Activated naive CD8-positive, alpha-beta T cell treated with anti-CD3 and anti-CD28 coated beads, Interleukin-2, amount 50 U/mL, for 16 hours (primary cell): ENCODE measurements at regions not wholly inside any gene's neighbourhood (a gene's known extent, or its start where the extent isn't known, plus 50 kb on each side); places are given as distances from the start of the nearest gene placed in this dataset.
"Not testable (repeated sequence)": the region's sequence is repeated elsewhere in the genome, so short reads cannot be mapped to it uniquely, and the experiment has no call there.

Experiments
- DNase-seq: peaks from one replicate; pipeline ENCODE4 v3.0.0-alpha.2; 2020; ENCODE audit warnings: low read depth, low spot score

GRCh38 chr22:48778308-48779195, 1049.1 kb downstream of the BRD1 start:
- DNase-seq: no peak

GRCh38 chr22:48772286-48772907, 1055.3 kb downstream of the BRD1 start:
- DNase-seq: no peak

- DNase-seq: no peak
Measured at GRCh38 chr22:48765595-48765994, 1062.1 kb downstream of the BRD1 start.

GRCh38 chr22:48761546-48761945, 1066.1 kb downstream of the BRD1 start:
- no peak for DNase-seq

GRCh38 chr22:48760481-48761390, 1066.9 kb downstream of the BRD1 start:
- no peak for DNase-seq

- no peak for DNase-seq
Measured at GRCh38 chr22:48758881-48759875, 1068.5 kb downstream of the BRD1 start.

- DNase-seq: no peak
Measured at GRCh38 chr22:48757985-48758561, 1069.6 kb downstream of the BRD1 start.

- DNase-seq: no peak
Measured at GRCh38 chr22:48757581-48757980, 1070.1 kb downstream of the BRD1 start.

GRCh38 chr22:48757135-48757534, 1070.5 kb downstream of the BRD1 start:
- not testable (repeated sequence) for DNase-seq

- no peak for DNase-seq
Measured at GRCh38 chr22:48756146-48757111, 1071.2 kb downstream of the BRD1 start.

- DNase-seq: no peak
Measured at GRCh38 chr22:48755059-48755949, 1072.4 kb downstream of the BRD1 start.

- DNase-seq: no peak
Measured at GRCh38 chr22:48754611-48755058, 1073.0 kb downstream of the BRD1 start.

GRCh38 chr22:48753752-48754517, 1073.7 kb downstream of the BRD1 start:
- DNase-seq: no peak

GRCh38 chr22:48753381-48753730, 1074.3 kb downstream of the BRD1 start:
- DNase-seq: no peak

- no peak for DNase-seq
Measured at GRCh38 chr22:48752451-48753380, 1075.0 kb downstream of the BRD1 start.
